Neural cell (in vitro differentiated cells): ENCODE measurements at regions not wholly inside any gene's neighbourhood (a gene's known extent, or its start where the extent isn't known, plus 50 kb on each side); places are given as distances from the start of the nearest gene placed in this dataset.

Source experiments
- EP300 ChIP-seq: fragments of 450-650 bp; conservative IDR thresholded peaks from 2 replicates; pipeline ENCODE4 v1.6.1; 2014; ENCODE audit warnings: antibody characterized with exemption, mild to moderate bottlenecking, moderate library complexity; ENCODE audit not compliant: poor library complexity, severe bottlenecking
- RAD21 ChIP-seq: fragments of 450-650 bp; conservative IDR thresholded peaks from 2 replicates; pipeline ENCODE4 v1.6.1; 2014; ENCODE audit warnings: antibody characterized with exemption, mild to moderate bottlenecking, moderate library complexity
- SMC3 ChIP-seq: fragments of 450-650 bp; conservative IDR thresholded peaks from 2 replicates; pipeline ENCODE4 v1.6.1; 2014; ENCODE audit warnings: antibody characterized with exemption, mild to moderate bottlenecking, moderate library complexity; ENCODE audit not compliant: poor library complexity
- TF ChIP-seq, protein P1 (sequence below): fragments of 450-650 bp; IDR thresholded peaks from 2 replicates; pipeline ENCODE4 v1.5.1; 2014; ENCODE audit warnings: antibody characterized with exemption, mild to moderate bottlenecking, moderate library complexity; ENCODE audit not compliant: poor library complexity, severe bottlenecking
- TF ChIP-seq, protein P2 (sequence below): IDR thresholded peaks from 2 replicates; pipeline ENCODE4 v1.6.1; 2012; ENCODE audit warnings: borderline replicate concordance

DNA sequence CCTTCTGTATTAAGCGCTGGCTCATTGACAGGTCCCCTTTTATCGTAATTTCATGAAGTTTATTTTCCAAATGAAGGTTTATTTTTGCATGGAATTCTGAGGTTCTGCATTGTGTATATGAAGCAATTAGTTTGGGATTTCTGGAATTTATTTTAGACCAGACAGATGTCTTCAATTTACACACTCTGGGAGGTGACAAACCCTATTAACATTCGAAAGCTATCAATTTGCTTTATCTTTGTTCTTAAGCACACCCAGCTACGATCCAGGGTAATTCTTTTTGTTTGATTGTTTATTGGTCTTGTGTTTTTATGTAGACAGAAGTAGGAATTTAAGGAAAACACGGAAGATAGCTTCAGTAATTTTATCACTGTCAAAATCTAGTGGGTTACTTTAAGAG, 264.6 kb downstream of the HS3ST3A1 start:
- TF ChIP-seq RAD21 = no peak
- TF ChIP-seq EP300 = no peak
- TF ChIP-seq, protein P1, sequence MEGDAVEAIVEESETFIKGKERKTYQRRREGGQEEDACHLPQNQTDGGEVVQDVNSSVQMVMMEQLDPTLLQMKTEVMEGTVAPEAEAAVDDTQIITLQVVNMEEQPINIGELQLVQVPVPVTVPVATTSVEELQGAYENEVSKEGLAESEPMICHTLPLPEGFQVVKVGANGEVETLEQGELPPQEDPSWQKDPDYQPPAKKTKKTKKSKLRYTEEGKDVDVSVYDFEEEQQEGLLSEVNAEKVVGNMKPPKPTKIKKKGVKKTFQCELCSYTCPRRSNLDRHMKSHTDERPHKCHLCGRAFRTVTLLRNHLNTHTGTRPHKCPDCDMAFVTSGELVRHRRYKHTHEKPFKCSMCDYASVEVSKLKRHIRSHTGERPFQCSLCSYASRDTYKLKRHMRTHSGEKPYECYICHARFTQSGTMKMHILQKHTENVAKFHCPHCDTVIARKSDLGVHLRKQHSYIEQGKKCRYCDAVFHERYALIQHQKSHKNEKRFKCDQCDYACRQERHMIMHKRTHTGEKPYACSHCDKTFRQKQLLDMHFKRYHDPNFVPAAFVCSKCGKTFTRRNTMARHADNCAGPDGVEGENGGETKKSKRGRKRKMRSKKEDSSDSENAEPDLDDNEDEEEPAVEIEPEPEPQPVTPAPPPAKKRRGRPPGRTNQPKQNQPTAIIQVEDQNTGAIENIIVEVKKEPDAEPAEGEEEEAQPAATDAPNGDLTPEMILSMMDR = no peak
- TF ChIP-seq SMC3 = no peak
- TF ChIP-seq, protein P2, sequence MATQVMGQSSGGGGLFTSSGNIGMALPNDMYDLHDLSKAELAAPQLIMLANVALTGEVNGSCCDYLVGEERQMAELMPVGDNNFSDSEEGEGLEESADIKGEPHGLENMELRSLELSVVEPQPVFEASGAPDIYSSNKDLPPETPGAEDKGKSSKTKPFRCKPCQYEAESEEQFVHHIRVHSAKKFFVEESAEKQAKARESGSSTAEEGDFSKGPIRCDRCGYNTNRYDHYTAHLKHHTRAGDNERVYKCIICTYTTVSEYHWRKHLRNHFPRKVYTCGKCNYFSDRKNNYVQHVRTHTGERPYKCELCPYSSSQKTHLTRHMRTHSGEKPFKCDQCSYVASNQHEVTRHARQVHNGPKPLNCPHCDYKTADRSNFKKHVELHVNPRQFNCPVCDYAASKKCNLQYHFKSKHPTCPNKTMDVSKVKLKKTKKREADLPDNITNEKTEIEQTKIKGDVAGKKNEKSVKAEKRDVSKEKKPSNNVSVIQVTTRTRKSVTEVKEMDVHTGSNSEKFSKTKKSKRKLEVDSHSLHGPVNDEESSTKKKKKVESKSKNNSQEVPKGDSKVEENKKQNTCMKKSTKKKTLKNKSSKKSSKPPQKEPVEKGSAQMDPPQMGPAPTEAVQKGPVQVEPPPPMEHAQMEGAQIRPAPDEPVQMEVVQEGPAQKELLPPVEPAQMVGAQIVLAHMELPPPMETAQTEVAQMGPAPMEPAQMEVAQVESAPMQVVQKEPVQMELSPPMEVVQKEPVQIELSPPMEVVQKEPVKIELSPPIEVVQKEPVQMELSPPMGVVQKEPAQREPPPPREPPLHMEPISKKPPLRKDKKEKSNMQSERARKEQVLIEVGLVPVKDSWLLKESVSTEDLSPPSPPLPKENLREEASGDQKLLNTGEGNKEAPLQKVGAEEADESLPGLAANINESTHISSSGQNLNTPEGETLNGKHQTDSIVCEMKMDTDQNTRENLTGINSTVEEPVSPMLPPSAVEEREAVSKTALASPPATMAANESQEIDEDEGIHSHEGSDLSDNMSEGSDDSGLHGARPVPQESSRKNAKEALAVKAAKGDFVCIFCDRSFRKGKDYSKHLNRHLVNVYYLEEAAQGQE = no peak
